SK-N-SH (cell line): ENCODE measurements at regions not wholly inside any gene's neighbourhood (a gene's known extent, or its start where the extent isn't known, plus 50 kb on each side); places are given as distances from the start of the nearest gene placed in this dataset.

Experiments used
- CTCF ChIA-PET: fragments of 300-600, 350-600 bp; formaldehyde crosslinking; extraction: SDS; loops from one replicate; lab custom pipeline; 2021; lab: Yijun Ruan, JAX
- POLR2A ChIA-PET: fragments of 350-600 bp; sonication (Branson Sonifier 250); formaldehyde crosslinking; extraction: SDS; loops from one replicate; lab custom pipeline; 2020; ENCODE audit warnings: antibody characterized with exemption, inconsistent platforms; lab: Yijun Ruan, JAX
- DNase-seq: peaks from one replicate; pipeline ENCODE4 v3.0.0; 2012
- H2AFZ ChIP-seq: fragments of 200-600 bp; sonication (generic); 2 replicates; pipeline ENCODE4 v1.8.1; 2016; ENCODE audit warnings: antibody characterized with exemption, mild to moderate bottlenecking, low read depth
- H3F3A ChIP-seq: fragments of 200-600 bp; sonication (generic); replicated peaks from 2 replicates; pipeline ENCODE3; 2016; ENCODE audit warnings: antibody characterized with exemption, mild to moderate bottlenecking; ENCODE audit not compliant: insufficient read depth
- H3K27ac ChIP-seq, 2 experiments: fragments of 200-500 bp in 1 of 2; fragments of 200-600 bp in 1 of 2; sonication (Bioruptor generic) in 1 of 2; sonication (generic), shearing (Covaris generic) in 1 of 2; 2 replicates each; pipeline versions ENCODE4 v1.5.1 to v1.6.1; 2014 to 2016; ENCODE audit warnings: low read depth in 2 of 2, inconsistent platforms in 1 of 2, low read length in 1 of 2, mild to moderate bottlenecking in 1 of 2, mixed read lengths in 1 of 2
- H3K27me3 ChIP-seq: fragments of 200-600 bp; sonication (generic), shearing (Covaris generic); 2 replicates; pipeline ENCODE4 v1.6.1; 2016; ENCODE audit warnings: mixed run types; ENCODE audit not compliant: insufficient read depth
- H3K36me3 ChIP-seq, 2 experiments: fragments of 200-500 bp in 1 of 2; fragments of 200-600 bp in 1 of 2; sonication (Bioruptor generic) in 1 of 2; sonication (generic) in 1 of 2; replicated peaks in 1 of 2; 2 replicates each; pipeline versions ENCODE3 to v1.5.1; 2014 to 2016; ENCODE audit warnings: low read length in 1 of 2, mild to moderate bottlenecking in 1 of 2; ENCODE audit not compliant: insufficient read depth in 2 of 2, control insufficient read depth in 1 of 2
- H3K4me1 ChIP-seq, 2 experiments: fragments of 200-500 bp in 1 of 2; fragments of 200-600 bp in 1 of 2; sonication (Bioruptor generic) in 1 of 2; sonication (generic), shearing (Covaris generic) in 1 of 2; 2 replicates each; pipeline versions ENCODE4 v1.5.1 to v1.6.1; 2014 to 2016; ENCODE audit warnings: low read depth in 1 of 2, low read length in 1 of 2, mixed run types in 1 of 2; ENCODE audit not compliant: insufficient read depth in 2 of 2, control insufficient read depth in 1 of 2
- H3K4me2 ChIP-seq: fragments of 200-600 bp; sonication (generic), shearing (Covaris generic); 2 replicates; pipeline ENCODE4 v1.6.1; 2017; ENCODE audit warnings: mixed run types
- H3K4me3 ChIP-seq, 2 experiments: fragments of 200-500 bp in 1 of 2; fragments of 200-600 bp in 1 of 2; sonication (Bioruptor generic) in 1 of 2; sonication (generic), shearing (Covaris generic) in 1 of 2; 2 replicates each; pipeline versions ENCODE4 v1.5.1 to v1.8.1; 2014 to 2016; ENCODE audit warnings: low read depth in 2 of 2, inconsistent platforms in 1 of 2, low read length in 1 of 2, mild to moderate bottlenecking in 1 of 2, mixed read lengths in 1 of 2, moderate library complexity in 1 of 2
- H3K79me2 ChIP-seq: fragments of 200-600 bp; sonication (generic); 2 replicates; pipeline ENCODE4 v1.8.1; 2017; ENCODE audit warnings: mild to moderate bottlenecking; ENCODE audit not compliant: insufficient read depth
- H3K9ac ChIP-seq: fragments of 200-600 bp; sonication (generic); 2 replicates; pipeline ENCODE4 v1.6.1; 2017; ENCODE audit warnings: mixed run types
- H3K9me2 ChIP-seq: fragments of 200-600 bp; sonication (generic); 2 replicates; pipeline ENCODE4 v1.6.1; 2017; ENCODE audit warnings: mixed run types
- H3K9me3 ChIP-seq: fragments of 200-600 bp; sonication (generic); 2 replicates; pipeline ENCODE4 v1.6.1; 2017; ENCODE audit warnings: mixed run types, mild to moderate bottlenecking, moderate library complexity
- H4K20me1 ChIP-seq: fragments of 200-600 bp; sonication (generic); 2 replicates; pipeline ENCODE4 v1.6.1; 2017; ENCODE audit warnings: mild to moderate bottlenecking, mixed run types; ENCODE audit not compliant: insufficient read depth
- EZH2phosphoT487 ChIP-seq: fragments of 200-600 bp; sonication (generic); IDR thresholded peaks from 2 replicates; pipeline ENCODE4 v1.6.1; 2017; ENCODE audit warnings: low read depth, mixed run types, mild to moderate bottlenecking, antibody characterized with exemption, moderate library complexity, borderline replicate concordance
- GABPA ChIP-seq: IDR thresholded peaks from 2 replicates; pipeline ENCODE4 v1.4.0; 2012; ENCODE audit warnings: low read depth, mild to moderate bottlenecking
- GATA2 ChIP-seq: sonication (generic); formaldehyde crosslinking; IDR thresholded peaks from 2 replicates; pipeline ENCODE4 v1.5.0; 2020; ENCODE audit warnings: mild to moderate bottlenecking, missing genetic modification reagents
- JUND ChIP-seq: IDR thresholded peaks from 2 replicates; pipeline ENCODE4 v1.4.0; 2012
- RAD21 ChIP-seq: IDR thresholded peaks from 2 replicates; pipeline ENCODE4 v1.6.1; 2012; ENCODE audit warnings: mild to moderate bottlenecking, low read length
- RCOR1 ChIP-seq: fragments of 150-350 bp; IDR thresholded peaks from 2 replicates; pipeline ENCODE4 v1.6.1; 2017; ENCODE audit warnings: antibody characterized with exemption, low read length
- SMC3 ChIP-seq: IDR thresholded peaks from 2 replicates; pipeline ENCODE4 v1.6.1; 2012; ENCODE audit warnings: low read depth, low read length, improper control_type of control experiment
- WGBS: methylation state at CpG from one replicate; pipeline ENCODE4 v1.1.6; 2017; ENCODE audit warnings: low lambda C conversion rate; 5-methylcytosine and 5-hydroxymethylcytosine counted together
- TF ChIP-seq, protein P1 (sequence below): IDR thresholded peaks from 2 replicates; pipeline ENCODE4 v1.4.0; 2012; ENCODE audit warnings: low read depth, borderline replicate concordance
- TF ChIP-seq, protein P2 (sequence below): IDR thresholded peaks from 2 replicates; pipeline ENCODE4 v1.6.1; 2012; ENCODE audit warnings: mild to moderate bottlenecking, low read depth, low read length, moderate library complexity

DNA sequence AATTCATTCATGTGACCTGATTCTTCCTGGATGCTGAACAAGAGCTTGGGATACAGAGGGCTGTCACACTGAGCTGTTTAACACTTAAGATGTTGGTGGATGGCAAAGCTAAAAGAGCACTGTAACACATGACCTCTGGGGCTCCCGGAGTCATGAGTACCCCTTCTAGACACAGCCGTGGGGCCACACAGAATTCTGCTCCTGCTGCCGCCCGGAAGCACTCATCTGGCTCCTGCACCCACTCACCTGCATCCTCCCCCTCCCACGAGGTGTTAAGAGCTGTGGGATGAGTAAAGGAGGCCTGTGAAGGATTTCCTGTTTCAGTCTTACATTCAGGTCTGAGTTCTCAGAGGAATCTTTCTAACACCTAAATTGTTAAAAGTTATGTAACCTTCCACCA lies 78.0 kb upstream of the SSTR1 start:
- Histone ChIP-seq H3K9me2 (no peaks in the 10 kb centered on the region), H3K36me3 (no peaks in the 10 kb centered on the region), H3K9me3 (no peaks in the 10 kb centered on the region), H3K4me1 (no peaks in the 10 kb centered on the region), H3K79me2 (no peaks in the 10 kb centered on the region), H3K27me3 (no peaks in the 10 kb centered on the region; the same call in 1 of the 2 replicates), H3K4me3 (no peak overlapping the region), H4K20me1 (no peaks in the 10 kb centered on the region), H3F3A (no peaks in the 10 kb centered on the region), H2AFZ (no peak overlapping the region), H3K9ac (no peak overlapping the region), H3K4me2 (no peak overlapping the region), H3K27ac (no peak overlapping the region)
- ChIA-PET CTCF (no interaction called here), POLR2A (no interaction called here)
- no CpG with 5 or more reads among the region's 5 CpGs for WGBS
- TF ChIP-seq RAD21 (no peak), JUND (no peak), GATA2 (CRISPR knock-in tag) (no peak), RCOR1 (no peak), SMC3 (no peak), EZH2phosphoT487 (no peak), GABPA (no peak)
- TF ChIP-seq, protein P1, sequence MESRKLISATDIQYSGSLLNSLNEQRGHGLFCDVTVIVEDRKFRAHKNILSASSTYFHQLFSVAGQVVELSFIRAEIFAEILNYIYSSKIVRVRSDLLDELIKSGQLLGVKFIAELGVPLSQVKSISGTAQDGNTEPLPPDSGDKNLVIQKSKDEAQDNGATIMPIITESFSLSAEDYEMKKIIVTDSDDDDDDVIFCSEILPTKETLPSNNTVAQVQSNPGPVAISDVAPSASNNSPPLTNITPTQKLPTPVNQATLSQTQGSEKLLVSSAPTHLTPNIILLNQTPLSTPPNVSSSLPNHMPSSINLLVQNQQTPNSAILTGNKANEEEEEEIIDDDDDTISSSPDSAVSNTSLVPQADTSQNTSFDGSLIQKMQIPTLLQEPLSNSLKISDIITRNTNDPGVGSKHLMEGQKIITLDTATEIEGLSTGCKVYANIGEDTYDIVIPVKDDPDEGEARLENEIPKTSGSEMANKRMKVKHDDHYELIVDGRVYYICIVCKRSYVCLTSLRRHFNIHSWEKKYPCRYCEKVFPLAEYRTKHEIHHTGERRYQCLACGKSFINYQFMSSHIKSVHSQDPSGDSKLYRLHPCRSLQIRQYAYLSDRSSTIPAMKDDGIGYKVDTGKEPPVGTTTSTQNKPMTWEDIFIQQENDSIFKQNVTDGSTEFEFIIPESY = no peak
- TF ChIP-seq, protein P2, sequence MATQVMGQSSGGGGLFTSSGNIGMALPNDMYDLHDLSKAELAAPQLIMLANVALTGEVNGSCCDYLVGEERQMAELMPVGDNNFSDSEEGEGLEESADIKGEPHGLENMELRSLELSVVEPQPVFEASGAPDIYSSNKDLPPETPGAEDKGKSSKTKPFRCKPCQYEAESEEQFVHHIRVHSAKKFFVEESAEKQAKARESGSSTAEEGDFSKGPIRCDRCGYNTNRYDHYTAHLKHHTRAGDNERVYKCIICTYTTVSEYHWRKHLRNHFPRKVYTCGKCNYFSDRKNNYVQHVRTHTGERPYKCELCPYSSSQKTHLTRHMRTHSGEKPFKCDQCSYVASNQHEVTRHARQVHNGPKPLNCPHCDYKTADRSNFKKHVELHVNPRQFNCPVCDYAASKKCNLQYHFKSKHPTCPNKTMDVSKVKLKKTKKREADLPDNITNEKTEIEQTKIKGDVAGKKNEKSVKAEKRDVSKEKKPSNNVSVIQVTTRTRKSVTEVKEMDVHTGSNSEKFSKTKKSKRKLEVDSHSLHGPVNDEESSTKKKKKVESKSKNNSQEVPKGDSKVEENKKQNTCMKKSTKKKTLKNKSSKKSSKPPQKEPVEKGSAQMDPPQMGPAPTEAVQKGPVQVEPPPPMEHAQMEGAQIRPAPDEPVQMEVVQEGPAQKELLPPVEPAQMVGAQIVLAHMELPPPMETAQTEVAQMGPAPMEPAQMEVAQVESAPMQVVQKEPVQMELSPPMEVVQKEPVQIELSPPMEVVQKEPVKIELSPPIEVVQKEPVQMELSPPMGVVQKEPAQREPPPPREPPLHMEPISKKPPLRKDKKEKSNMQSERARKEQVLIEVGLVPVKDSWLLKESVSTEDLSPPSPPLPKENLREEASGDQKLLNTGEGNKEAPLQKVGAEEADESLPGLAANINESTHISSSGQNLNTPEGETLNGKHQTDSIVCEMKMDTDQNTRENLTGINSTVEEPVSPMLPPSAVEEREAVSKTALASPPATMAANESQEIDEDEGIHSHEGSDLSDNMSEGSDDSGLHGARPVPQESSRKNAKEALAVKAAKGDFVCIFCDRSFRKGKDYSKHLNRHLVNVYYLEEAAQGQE = no peak
- DNase-seq = no peak

DNA sequence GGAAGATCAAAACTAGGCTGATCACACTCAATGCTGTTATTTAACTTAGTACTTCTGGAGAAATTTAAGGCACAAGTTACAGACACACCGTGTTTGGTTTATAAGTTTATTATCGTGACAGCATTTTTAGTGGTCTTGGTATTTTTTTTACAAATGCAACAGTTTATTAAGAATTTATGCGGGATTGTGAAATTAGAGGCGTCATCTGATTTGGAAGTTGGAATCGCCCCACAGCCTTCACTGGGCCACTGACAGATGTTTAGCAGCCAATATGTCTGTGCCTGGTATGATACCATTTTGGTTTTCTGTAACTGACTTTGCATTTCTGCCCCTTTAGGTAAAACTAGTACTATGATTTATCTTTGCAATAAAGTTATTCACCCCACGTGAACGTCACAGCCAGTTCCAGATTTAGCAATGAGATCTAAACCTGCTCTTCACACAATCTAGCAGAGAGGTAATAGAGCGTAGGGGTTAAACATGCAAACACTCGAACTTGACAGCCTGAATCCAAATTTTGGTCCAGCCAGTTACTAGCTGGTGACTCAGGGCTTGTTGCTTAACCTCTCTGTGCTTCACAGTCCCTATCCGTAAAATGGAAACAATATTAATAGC lies 73.2 kb upstream of the SSTR1 start:
- no peak for TF ChIP-seq JUND
- TF ChIP-seq, all 33 proteins: peak for 0
- H3K36me3 ChIP-seq = no peaks in the 10 kb centered on the region
- ChIA-PET CTCF (no interaction called here), POLR2A (no interaction called here)
- no peaks in the 10 kb centered on the region for H3K9me3 ChIP-seq
- H3K4me2 ChIP-seq = no peak overlapping the region
- H2AFZ ChIP-seq = no peak overlapping the region
- 12% methylated on average over 10 of the region's 10 CpGs for WGBS
- H3F3A ChIP-seq = no peaks in the 10 kb centered on the region
- H3K4me3 ChIP-seq = no peak overlapping the region
- no peak for DNase-seq
- H3K9ac ChIP-seq = no peak overlapping the region
- no peak overlapping the region for H3K27ac ChIP-seq
- H3K9me2 ChIP-seq = no peaks in the 10 kb centered on the region
- H3K79me2 ChIP-seq = no peaks in the 10 kb centered on the region
- no peaks in the 10 kb centered on the region; the same call in 1 of the 2 replicates for H3K27me3 ChIP-seq
- H4K20me1 ChIP-seq = no peaks in the 10 kb centered on the region
- H3K4me1 ChIP-seq = no peaks in the 10 kb centered on the region
